Spinal cord (tissue), 9 donors: ENCODE measurements at regions not wholly inside any gene's neighbourhood (a gene's known extent, or its start where the extent isn't known, plus 50 kb on each side); places are given as distances from the start of the nearest gene placed in this dataset.
A peak's percentile ranks its signal among the peaks of the same experiment; 100 is the strongest.

ENCODE experiments used
- DNase-seq, 6 donors: peaks; one replicate each; pipeline versions ENCODE4 v3.0.0 to v3.0.0-alpha.2; 2013 to 2015; ENCODE audit warnings: low spot score in 6 of 6, low read depth in 4 of 6
- H3K27ac ChIP-seq: one replicate; pipeline ENCODE4 v1.5.1; 2013; ENCODE audit warnings: low read depth, low read length, control low read depth
- H3K27me3 ChIP-seq: one replicate; pipeline ENCODE4 v1.6.1; 2013; ENCODE audit warnings: low read length; ENCODE audit not compliant: control insufficient read depth, insufficient read depth
- H3K36me3 ChIP-seq: one replicate; pipeline ENCODE4 v1.6.1; 2013; ENCODE audit warnings: low read length; ENCODE audit not compliant: control insufficient read depth, insufficient read depth
- H3K4me1 ChIP-seq: one replicate; pipeline ENCODE4 v1.6.1; 2013; ENCODE audit warnings: low read length; ENCODE audit not compliant: control insufficient read depth, insufficient read depth
- H3K4me3 ChIP-seq: one replicate; pipeline ENCODE4 v1.5.1; 2013; ENCODE audit warnings: low read depth, low read length, control low read depth
- H3K9me3 ChIP-seq: one replicate; pipeline ENCODE4 v1.6.1; 2013; ENCODE audit warnings: low read length; ENCODE audit not compliant: control insufficient read depth, insufficient read depth
- WGBS: methylation state at CpG from one replicate; pipeline ENCODE4 v1.1.5; 2013; ENCODE audit warnings: missing lambda C conversion rate; ENCODE audit not compliant: insufficient coverage; 5-methylcytosine and 5-hydroxymethylcytosine counted together
- donor health status: healthy.

GRCh38 chr5:122585371-122585770 lies 189.5 kb upstream of the SNX2 start:
- Histone ChIP-seq H3K4me3 (no peak overlapping the region), H3K27ac (no peak overlapping the region), H3K27me3 (no peaks in the 10 kb centered on the region), H3K9me3 (no peaks in the 10 kb centered on the region), H3K4me1 (no peaks in the 10 kb centered on the region), H3K36me3 (no peaks in the 10 kb centered on the region)
- DNase-seq: peak in 1 of 6 donors; percentile 62
- no CpG with 5 or more reads among the region's 2 CpGs for WGBS

GRCh38 chr5:122586351-122586750 lies 188.5 kb upstream of the SNX2 start:
- Histone ChIP-seq H3K27ac (no peak overlapping the region), H3K27me3 (no peaks in the 10 kb centered on the region), H3K9me3 (no peaks in the 10 kb centered on the region), H3K4me1 (no peaks in the 10 kb centered on the region), H3K36me3 (no peaks in the 10 kb centered on the region), H3K4me3 (no peak overlapping the region)
- no CpG with 5 or more reads among the region's 1 CpG for whole genome bisulfite sequencing
- DNase-seq: no peak

DNA sequence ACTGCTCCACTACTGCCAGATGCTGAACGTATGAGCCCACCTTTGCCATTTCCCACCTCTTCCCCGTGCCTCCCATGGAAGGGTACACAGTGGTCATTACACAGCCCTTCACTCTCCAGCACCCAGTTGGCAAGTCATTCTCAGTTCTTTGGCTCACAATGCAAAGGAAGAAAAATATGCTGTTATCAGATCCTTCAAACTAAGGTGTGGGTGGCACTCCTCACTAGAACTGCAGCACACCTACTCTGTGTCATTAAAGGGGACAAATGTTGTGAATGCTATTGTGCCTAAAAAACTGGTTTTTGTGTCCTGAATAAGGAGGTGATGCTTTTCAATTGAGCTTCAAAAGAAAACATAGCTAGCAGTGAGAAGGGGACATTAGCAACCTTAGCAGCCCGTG lies 183.1 kb upstream of the SNX2 start:
- 100% methylated on average over 2 of the region's 3 CpGs for WGBS
- Histone ChIP-seq H3K4me1 (no peaks in the 10 kb centered on the region), H3K36me3 (no peaks in the 10 kb centered on the region), H3K27me3 (no peaks in the 10 kb centered on the region), H3K27ac (no peak overlapping the region), H3K4me3 (no peak overlapping the region), H3K9me3 (no peaks in the 10 kb centered on the region)
- DNase-seq: no peak

DNA sequence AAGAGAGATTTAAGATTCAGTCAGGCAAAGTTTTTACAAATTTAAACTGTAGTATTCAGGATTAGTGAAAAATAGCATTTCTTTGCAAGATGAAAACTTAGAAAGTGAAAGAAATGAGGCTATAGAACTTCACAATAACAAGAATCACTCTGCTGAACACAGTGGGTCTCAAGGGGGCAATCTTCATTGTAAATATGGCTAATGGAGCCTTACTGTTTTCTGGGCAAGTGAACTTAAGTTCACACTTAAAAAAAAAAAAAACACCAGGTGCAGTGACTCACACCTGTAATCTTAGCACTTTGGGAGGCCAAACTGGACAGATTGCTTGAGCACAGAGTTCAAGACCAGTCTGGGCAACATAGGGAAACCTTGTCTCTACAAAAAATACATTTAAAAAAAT lies 175.9 kb upstream of the SNX2 start:
- H3K9me3 ChIP-seq: peaks cover 6% of the 10 kb centered on the region
- DNase-seq: no peak
- no peak overlapping the region for H3K27ac ChIP-seq
- H3K36me3 ChIP-seq: no peaks in the 10 kb centered on the region
- H3K27me3 ChIP-seq: no peaks in the 10 kb centered on the region
- no peaks in the 10 kb centered on the region for H3K4me1 ChIP-seq
- H3K4me3 ChIP-seq: no peak overlapping the region

DNA sequence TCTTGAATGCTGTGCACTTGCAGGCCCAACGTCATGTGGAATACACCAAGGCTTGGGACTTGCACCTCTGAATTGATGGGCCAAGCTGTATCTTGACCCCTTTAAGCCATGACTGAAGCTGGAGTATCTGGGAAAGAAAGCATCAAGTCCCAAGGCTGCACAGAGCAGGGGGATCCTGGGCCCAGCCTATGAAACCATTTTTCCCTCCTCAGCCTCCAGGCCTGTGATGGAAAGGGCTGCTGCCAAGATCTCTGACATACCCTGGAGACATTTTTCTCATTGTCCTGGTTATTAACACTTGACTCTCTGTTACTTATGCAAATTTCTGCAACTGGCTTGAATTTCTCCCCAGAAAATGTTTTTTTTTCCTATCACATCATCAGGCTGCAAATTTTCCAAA lies 174.0 kb upstream of the SNX2 start:
- Histone ChIP-seq H3K27me3 (no peaks in the 10 kb centered on the region), H3K36me3 (no peaks in the 10 kb centered on the region), H3K4me1 (no peaks in the 10 kb centered on the region), H3K27ac (no peak overlapping the region), H3K9me3 (peaks cover 6% of the 10 kb centered on the region), H3K4me3 (no peak overlapping the region)
- WGBS: 75% methylated on average over 1 of the region's 1 CpG
- no peak for DNase-seq

DNA sequence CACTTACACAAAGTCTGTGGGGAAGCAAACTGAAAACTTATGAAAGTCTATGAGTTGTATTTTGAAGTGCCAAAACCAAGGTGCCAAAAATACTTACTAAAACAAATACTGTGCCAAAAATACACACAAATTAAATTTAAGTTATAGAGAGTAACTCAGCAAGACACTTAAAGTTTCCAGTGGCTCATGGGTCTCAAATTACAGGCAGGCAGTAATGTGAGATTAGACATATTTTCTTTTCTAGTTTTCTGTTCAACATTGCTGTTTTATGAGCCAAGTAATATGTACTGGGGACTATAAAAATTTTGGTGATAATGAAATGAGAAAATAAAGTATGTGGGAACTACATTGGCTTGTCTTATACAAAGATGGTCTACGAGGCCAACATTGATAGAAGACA lies 172.2 kb upstream of the SNX2 start:
- H3K4me3 ChIP-seq: no peak overlapping the region
- H3K4me1 ChIP-seq: no peaks in the 10 kb centered on the region
- no peak overlapping the region for H3K27ac ChIP-seq
- no CpG with 5 or more reads among the region's 1 CpG for WGBS
- H3K36me3 ChIP-seq: no peaks in the 10 kb centered on the region
- DNase-seq: no peak
- peaks cover 6% of the 10 kb centered on the region for H3K9me3 ChIP-seq
- no peaks in the 10 kb centered on the region for H3K27me3 ChIP-seq

DNA sequence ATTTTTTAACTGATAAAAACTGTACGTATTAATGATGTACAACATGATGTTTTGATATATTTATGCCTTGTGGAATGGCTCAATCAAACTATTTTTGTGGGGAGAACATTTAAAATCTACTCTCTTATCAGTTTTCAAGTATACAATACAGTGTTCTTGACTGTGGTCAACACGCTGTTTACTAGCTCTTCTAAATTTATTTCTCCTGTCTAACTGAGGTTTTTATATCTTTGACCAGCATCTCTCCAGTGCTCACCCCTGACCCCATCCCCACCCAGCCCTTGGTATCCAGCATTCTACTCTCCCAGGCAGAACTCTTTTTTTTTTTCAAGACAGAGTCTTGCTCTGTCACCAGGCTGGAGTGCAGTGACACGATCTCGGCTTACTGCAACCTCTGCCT lies 169.6 kb upstream of the SNX2 start:
- DNase-seq: no peak
- Histone ChIP-seq H3K9me3 (peaks cover 6% of the 10 kb centered on the region), H3K27ac (no peak overlapping the region), H3K27me3 (no peaks in the 10 kb centered on the region), H3K36me3 (no peaks in the 10 kb centered on the region), H3K4me3 (no peak overlapping the region), H3K4me1 (no peaks in the 10 kb centered on the region)
- 87% methylated on average over 3 of the region's 4 CpGs for WGBS

- H3K27ac ChIP-seq: no peak overlapping the region
- H3K27me3 ChIP-seq: no peaks in the 10 kb centered on the region
- no peaks in the 10 kb centered on the region for H3K36me3 ChIP-seq
- DNase-seq: no peak
- H3K4me1 ChIP-seq: no peaks in the 10 kb centered on the region
- WGBS: no CpG with 5 or more reads among the region's 3 CpGs
- no peaks in the 10 kb centered on the region for H3K9me3 ChIP-seq
- no peak overlapping the region for H3K4me3 ChIP-seq
These were observed 167.1 kb upstream of the SNX2 start for GRCh38 chr5:122607818-122608217.

- Histone ChIP-seq H3K4me3 (no peak overlapping the region), H3K9me3 (no peaks in the 10 kb centered on the region)
- WGBS: no CpG with 5 or more reads among the region's 3 CpGs
These were observed 166.7 kb upstream of the SNX2 start for GRCh38 chr5:122608222-122608621.

DNA sequence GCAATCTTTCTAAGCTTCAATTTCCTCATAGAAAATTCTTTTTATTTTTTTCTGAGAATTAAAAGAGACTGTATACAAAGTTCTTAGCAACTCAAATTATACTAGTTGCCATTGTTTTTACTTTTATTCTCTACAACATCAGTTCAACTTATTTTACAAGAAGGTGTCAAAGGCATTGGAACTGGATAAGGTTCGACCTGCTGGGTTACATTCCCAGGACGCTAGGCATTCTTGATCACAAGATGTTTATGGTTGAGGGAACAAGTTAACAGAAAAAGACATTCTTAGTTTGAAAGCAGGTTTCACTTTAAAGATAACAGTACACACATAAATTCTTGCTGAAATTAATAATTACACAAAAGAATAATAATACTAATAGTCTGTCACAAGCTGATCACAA lies 163.5 kb upstream of the SNX2 start:
- DNase-seq: no peak
- H3K4me1 ChIP-seq: no peaks in the 10 kb centered on the region
- no peak overlapping the region for H3K27ac ChIP-seq
- no peaks in the 10 kb centered on the region for H3K27me3 ChIP-seq
- H3K36me3 ChIP-seq: no peaks in the 10 kb centered on the region
- no peak overlapping the region for H3K4me3 ChIP-seq
- no CpG with 5 or more reads among the region's 2 CpGs for WGBS
- H3K9me3 ChIP-seq: no peaks in the 10 kb centered on the region

More at GRCh38 chr5:122608222-122608621, 166.7 kb upstream of the SNX2 start:
- H3K4me1 ChIP-seq: no peaks in the 10 kb centered on the region
- no peak overlapping the region for H3K27ac ChIP-seq
- no peaks in the 10 kb centered on the region for H3K36me3 ChIP-seq
- no peaks in the 10 kb centered on the region for H3K27me3 ChIP-seq
- no peak for DNase-seq
